Gastrocnemius medialis (tissue), 4 donors: ENCODE measurements at regions not wholly inside any gene's neighbourhood (a gene's known extent, or its start where the extent isn't known, plus 50 kb on each side); places are given as distances from the start of the nearest gene placed in this dataset.

Experiments used
- CTCF ChIP-seq, 5 experiments: fragments of 450-650 bp in 3 of 5; fragments of 200-600 bp in 2 of 5; sonication (generic) in 2 of 5; IDR thresholded peaks in 4 of 5; conservative IDR thresholded peaks in 1 of 5; 1 replicate in 4 of 5; 2 replicates in 1 of 5; pipeline ENCODE4 v1.5.1; 2016 to 2019; ENCODE audit warnings: antibody characterized with exemption in 5 of 5, mild to moderate bottlenecking in 3 of 5, moderate library complexity in 3 of 5
- POLR2A ChIP-seq, 2 donors: fragments of 450-650 bp; IDR thresholded peaks; one replicate each; pipeline ENCODE4 v1.6.1; 2017; ENCODE audit warnings: antibody characterized with exemption in 2 of 2, mild to moderate bottlenecking in 2 of 2, moderate library complexity in 2 of 2

GRCh38 chr16:51231702-51232101 lies 80.6 kb upstream of the SALL1 start:
- TF ChIP-seq CTCF (IDR thresholded peaks at IDR 0.05 in 4 of 5, conservative IDR thresholded peaks at IDR 0.05 in 1 of 5) (no peak), POLR2A (IDR thresholded peaks at IDR 0.05) (no peak)
